Gastroesophageal sphincter (tissue), 3 donors: ENCODE measurements at regions not wholly inside any gene's neighbourhood (a gene's known extent, or its start where the extent isn't known, plus 50 kb on each side); places are given as distances from the start of the nearest gene placed in this dataset.

Experiments used
- CTCF ChIP-seq, 4 experiments: fragments of 200-600 bp in 2 of 4; fragments of 450-650 bp in 2 of 4; sonication (generic) in 1 of 4; IDR thresholded peaks; one replicate each; pipeline ENCODE4 v1.5.1; 2017 to 2019; ENCODE audit warnings: antibody characterized with exemption in 4 of 4, mild to moderate bottlenecking in 2 of 4, moderate library complexity in 2 of 4
- POLR2A ChIP-seq, 2 donors: fragments of 450-650 bp; IDR thresholded peaks; one replicate each; pipeline ENCODE4 v1.6.1; 2017; ENCODE audit warnings: antibody characterized with exemption in 2 of 2, mild to moderate bottlenecking in 2 of 2, moderate library complexity in 1 of 2

- TF ChIP-seq CTCF (IDR thresholded peaks at IDR 0.05) (no peak), POLR2A (IDR thresholded peaks at IDR 0.05) (no peak)
These were observed 119.3 kb downstream of the GLI2 start for GRCh38 chr2:120854766-120855530.
